Suppressor macrophage treated with lipopolysaccharide for 4 hours (primary cell): ENCODE measurements at regions not wholly inside any gene's neighbourhood (a gene's known extent, or its start where the extent isn't known, plus 50 kb on each side); places are given as distances from the start of the nearest gene placed in this dataset.

Source experiments
- DNase-seq: peaks from one replicate; pipeline ENCODE4 v3.0.0-alpha.2; 2020

- no peak for DNase-seq
Measured at GRCh38 chr11:30165652-30166051, 65.2 kb upstream of the FSHB start.

DNA sequence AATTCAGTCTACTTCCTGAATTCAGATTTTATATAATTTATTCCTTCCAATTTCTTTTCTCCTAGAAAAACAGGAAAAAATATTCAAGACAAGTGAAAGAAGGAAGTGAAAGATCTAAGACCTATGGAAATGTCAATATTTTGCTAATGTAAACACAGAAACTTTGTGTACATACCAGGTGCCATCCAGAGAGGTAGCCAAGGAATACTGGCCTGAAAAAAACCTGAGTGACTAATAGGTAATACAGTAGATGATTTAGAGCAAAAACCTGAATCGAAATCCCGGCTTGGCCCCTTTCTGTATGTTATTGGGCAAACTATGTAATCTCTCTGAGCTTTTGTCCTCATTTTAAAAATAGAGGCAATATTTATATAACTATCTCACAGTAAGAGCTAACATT lies 59.2 kb upstream of the FSHB start:
- DNase-seq, result no peak

DNA sequence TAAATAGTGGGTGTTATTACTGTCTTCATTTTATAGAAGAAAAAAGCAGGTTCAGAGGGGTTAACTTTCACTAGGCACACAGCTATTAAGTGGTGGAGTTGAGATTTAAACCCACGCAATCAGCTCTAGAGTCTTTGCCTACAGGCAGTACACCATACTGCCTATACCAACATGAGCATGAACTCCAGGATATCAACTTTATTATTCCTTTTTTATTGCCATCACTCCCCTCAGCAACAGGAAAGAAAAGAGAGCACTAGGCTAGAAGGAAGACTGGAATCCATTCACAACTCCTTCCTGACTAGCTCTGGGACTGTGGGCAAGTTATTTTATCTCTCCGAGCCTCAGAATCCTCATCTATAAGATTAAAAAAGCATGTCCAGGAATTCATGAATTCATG lies 58.7 kb upstream of the FSHB start:
- no peak for DNase-seq

DNA sequence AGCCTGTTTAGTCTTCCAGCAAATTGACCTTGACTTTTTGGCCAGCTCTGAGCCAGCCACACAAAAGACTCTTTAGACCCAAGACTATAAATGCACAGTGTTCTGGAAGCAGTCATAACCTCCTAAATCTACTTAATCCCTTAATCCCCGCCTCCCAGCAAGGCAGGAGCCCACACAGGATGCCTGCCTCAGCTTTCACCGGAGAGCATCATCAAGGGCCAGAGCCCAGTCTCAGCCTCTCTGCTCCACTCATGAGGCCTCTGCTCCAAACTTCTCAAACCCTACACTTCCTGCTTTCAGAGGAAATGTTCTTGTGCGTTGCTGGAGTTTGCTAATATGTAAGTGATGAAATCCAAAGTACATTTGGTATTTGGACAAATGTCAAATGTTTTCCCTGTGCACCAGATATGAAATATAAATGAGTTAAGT lies 57.9 kb upstream of the FSHB start:
- no peak for DNase-seq

DNA sequence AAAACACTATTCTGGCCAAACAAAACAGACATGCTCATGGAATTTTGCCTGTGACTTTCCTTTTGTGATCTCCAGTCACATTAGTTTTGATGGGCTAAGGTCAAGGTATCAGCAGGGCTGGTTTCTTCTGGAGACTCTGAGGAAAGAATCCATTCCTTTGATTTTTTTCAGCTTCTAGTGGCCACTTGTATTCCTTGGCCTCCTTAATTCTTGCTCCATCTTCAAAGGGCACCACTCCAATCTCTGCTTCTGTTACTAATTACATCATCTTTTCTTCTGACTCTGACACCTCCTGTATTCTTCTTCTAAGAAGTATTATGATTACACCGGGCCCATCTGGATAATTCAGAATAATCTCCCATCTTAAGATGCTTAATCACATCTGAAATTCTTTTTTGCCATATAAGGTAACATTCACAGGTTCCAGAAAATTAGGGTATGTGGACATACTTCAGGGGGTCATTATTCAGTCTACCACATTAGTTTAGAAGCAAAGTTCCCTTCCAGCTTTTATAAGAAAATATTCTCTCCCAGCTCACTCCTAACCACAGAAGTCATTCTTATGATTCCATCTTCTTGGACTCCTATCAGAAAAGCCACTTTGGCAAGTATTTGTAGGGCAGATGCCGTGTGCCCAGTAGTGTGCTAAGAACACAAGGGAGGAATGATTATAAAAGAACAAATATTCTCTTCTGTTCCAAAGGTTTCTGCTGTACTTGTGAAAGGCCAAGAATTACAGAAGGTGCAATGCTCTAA lies 56.4 kb upstream of the FSHB start:
- no peak for DNase-seq
